HFF-Myc (cell line): ENCODE measurements at regions not wholly inside any gene's neighbourhood (a gene's known extent, or its start where the extent isn't known, plus 50 kb on each side); places are given as distances from the start of the nearest gene placed in this dataset.
"Not testable (repeated sequence)": the region's sequence is repeated elsewhere in the genome, so short reads cannot be mapped to it uniquely, and the experiment has no call there.

Source experiments
- DNase-seq: peaks from one replicate; pipeline ENCODE4 v3.0.0-alpha.2; 2011; ENCODE audit warnings: low read depth; ENCODE audit errors: extremely low read depth
- H3K4me3 ChIP-seq: replicated peaks from 2 replicates; pipeline ENCODE4 v1.5.1; 2011; ENCODE audit warnings: low read depth, mild to moderate bottlenecking, control low read depth, low read length
- CTCF ChIP-seq: IDR thresholded peaks from 2 replicates; pipeline ENCODE4 v1.5.1; 2012; ENCODE audit warnings: mild to moderate bottlenecking, low read depth, low read length, control low read depth; ENCODE audit errors: missing control alignments

GRCh38 chr6:141195251-141195832 is 937.4 kb upstream of the GJE1 start:
- no peak for DNase-seq
- no peak overlapping the region for H3K4me3 ChIP-seq
- no peak for TF ChIP-seq CTCF

GRCh38 chr6:141183368-141183767 is 949.4 kb upstream of the GJE1 start:
- no peak for TF ChIP-seq CTCF
- no peak for DNase-seq
- H3K4me3 ChIP-seq = no peak overlapping the region

DNA sequence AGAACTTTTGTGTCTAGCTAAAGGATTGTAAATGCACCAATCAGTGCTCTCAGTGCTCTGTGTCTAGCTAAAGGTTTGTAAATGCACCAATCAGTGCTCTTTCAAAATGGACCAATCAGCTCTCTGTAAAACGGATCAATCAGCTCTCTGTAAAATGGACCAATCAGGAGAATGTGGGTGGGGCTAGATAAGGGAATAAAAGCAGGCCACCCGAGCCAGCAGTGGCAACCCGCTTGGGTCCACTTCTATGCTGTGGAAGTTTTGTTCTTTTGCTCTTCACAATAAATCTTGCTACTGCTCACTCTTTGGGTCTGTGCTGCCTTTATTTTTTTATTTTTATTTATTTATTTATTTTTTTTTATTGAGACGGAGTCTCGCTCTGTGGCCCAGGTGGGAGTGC is 957.3 kb upstream of the GJE1 start:
- DNase-seq, H3K4me3 ChIP-seq: not testable (repeated sequence)

- no peak for DNase-seq
- no peak overlapping the region for H3K4me3 ChIP-seq
- TF ChIP-seq CTCF = no peak
These were observed 957.8 kb upstream of the GJE1 start for GRCh38 chr6:141174932-141175331.

- DNase-seq = no peak
- no peak overlapping the region for H3K4me3 ChIP-seq
- TF ChIP-seq CTCF = no peak
These were observed 959.2 kb upstream of the GJE1 start for GRCh38 chr6:141173529-141173928.

DNA sequence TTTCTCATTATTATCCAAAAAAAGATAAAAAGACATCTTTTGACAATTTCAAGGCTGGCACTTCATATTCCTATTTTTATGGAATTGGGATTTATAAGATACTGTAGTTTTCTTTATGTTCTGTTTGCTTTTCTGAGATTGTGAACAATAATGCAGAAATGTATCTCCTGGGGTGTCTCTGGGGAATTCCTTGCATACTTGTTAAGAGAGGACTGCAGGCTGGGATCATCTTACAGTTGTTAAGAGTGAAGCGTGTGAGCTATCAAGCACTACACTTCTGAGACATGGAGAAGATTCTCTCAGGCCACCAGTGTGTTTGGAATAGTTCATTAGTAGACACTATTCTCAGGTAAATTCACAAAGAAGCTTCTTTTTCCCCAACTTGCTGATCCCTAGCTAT is 963.3 kb upstream of the GJE1 start:
- no peak overlapping the region for H3K4me3 ChIP-seq
- no peak for TF ChIP-seq CTCF
- DNase-seq = peak; percentile 7

DNA sequence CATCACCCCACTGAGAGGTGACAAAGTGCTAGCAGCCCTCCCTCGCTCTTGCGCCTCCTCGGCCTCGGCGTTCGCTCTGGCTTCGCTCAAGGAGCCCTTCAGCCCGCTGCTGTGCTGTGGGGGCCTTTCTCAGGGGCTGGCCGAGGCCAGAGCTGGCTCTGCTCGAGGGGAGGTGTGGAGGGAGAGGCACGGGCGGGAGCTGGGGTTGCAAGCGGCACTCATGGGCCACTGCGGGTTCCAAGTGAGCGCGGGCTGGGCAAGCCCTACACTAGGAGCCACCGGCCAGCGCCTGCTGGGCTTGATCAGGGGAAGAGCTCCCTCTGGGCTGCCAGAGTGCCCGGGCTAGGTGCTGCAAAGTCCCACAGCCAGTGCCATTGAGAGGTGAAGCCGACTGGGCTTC is 964.8 kb upstream of the GJE1 start:
- H3K4me3 ChIP-seq = no peak overlapping the region
- no peak for TF ChIP-seq CTCF
- DNase-seq = no peak
